MM.1S (cell line): ENCODE measurements at regions not wholly inside any gene's neighbourhood (a gene's known extent, or its start where the extent isn't known, plus 50 kb on each side); places are given as distances from the start of the nearest gene placed in this dataset.

Experiments
- EZH2 ChIP-seq: fragments of 300-600 bp; sonication (generic); optimal IDR thresholded peaks from 2 replicates; pipeline ENCODE3; 2017; ENCODE audit warnings: low read depth, mild to moderate bottlenecking, antibody characterized with exemption, low read length, mixed read lengths
- TF ChIP-seq, protein P1 (sequence below): fragments of 300-600 bp; sonication (generic); IDR thresholded peaks from 2 replicates; pipeline ENCODE4 v1.5.1; 2016; ENCODE audit warnings: antibody characterized with exemption, low read length, mixed read lengths

DNA sequence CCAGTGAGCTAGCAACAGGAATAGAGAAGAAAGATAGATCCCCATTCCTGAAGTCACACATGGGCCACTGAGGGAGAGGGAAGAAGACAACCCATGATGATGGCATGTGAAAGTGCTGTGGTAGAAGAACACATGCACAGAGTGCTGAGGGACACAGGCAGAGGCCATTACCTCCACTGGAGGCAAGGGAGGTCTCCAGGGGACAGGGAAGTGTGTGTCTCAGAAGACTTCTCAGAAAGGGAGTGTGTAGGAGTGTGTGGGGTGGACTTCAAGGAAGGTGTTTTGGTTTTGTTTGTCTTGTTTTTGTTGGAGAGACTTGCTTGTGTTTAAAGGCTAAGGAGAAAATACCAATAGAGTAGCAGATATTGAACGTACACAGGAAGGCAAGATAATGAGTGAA is 77.0 kb upstream of the SMARCA2 start:
- TF ChIP-seq, protein P1, sequence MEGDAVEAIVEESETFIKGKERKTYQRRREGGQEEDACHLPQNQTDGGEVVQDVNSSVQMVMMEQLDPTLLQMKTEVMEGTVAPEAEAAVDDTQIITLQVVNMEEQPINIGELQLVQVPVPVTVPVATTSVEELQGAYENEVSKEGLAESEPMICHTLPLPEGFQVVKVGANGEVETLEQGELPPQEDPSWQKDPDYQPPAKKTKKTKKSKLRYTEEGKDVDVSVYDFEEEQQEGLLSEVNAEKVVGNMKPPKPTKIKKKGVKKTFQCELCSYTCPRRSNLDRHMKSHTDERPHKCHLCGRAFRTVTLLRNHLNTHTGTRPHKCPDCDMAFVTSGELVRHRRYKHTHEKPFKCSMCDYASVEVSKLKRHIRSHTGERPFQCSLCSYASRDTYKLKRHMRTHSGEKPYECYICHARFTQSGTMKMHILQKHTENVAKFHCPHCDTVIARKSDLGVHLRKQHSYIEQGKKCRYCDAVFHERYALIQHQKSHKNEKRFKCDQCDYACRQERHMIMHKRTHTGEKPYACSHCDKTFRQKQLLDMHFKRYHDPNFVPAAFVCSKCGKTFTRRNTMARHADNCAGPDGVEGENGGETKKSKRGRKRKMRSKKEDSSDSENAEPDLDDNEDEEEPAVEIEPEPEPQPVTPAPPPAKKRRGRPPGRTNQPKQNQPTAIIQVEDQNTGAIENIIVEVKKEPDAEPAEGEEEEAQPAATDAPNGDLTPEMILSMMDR, result no peak
- no peak for TF ChIP-seq EZH2
